22Rv1 (cell line): ENCODE measurements at regions not wholly inside any gene's neighbourhood (a gene's known extent, or its start where the extent isn't known, plus 50 kb on each side); places are given as distances from the start of the nearest gene placed in this dataset.

Experiments
- ZFX ChIP-seq: fragments of 450-650 bp; IDR thresholded peaks from 2 replicates; pipeline ENCODE4 v1.6.1; 2017; ENCODE audit warnings: antibody characterized with exemption, borderline replicate concordance
- TF ChIP-seq, protein P1 (sequence below): fragments of 450-650 bp; IDR thresholded peaks from 2 replicates; pipeline ENCODE4 v1.5.1; 2017; ENCODE audit warnings: mild to moderate bottlenecking

DNA sequence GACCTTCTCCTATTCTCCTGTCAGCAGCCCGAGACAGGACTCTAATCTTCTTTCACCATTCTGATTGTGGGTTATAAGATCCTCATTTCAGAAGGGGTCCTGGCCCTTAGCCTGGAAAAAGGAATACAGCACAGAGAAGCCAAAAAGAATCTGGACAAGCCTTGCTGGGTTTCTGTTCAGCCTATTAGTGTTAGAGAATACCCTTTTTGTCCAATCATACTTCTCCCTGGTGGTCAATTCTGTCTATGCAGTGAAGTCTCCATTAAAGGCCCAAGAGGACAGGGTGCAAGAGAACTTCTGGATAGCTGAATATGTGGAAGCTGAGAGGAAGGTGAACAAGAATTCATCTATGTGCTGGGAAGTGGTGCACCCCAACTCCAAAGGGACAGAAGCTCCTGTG is 105.7 kb upstream of the AGA start:
- TF ChIP-seq, protein P1, sequence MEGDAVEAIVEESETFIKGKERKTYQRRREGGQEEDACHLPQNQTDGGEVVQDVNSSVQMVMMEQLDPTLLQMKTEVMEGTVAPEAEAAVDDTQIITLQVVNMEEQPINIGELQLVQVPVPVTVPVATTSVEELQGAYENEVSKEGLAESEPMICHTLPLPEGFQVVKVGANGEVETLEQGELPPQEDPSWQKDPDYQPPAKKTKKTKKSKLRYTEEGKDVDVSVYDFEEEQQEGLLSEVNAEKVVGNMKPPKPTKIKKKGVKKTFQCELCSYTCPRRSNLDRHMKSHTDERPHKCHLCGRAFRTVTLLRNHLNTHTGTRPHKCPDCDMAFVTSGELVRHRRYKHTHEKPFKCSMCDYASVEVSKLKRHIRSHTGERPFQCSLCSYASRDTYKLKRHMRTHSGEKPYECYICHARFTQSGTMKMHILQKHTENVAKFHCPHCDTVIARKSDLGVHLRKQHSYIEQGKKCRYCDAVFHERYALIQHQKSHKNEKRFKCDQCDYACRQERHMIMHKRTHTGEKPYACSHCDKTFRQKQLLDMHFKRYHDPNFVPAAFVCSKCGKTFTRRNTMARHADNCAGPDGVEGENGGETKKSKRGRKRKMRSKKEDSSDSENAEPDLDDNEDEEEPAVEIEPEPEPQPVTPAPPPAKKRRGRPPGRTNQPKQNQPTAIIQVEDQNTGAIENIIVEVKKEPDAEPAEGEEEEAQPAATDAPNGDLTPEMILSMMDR = no peak
- no peak for TF ChIP-seq ZFX
